ENCODE measurements at regions not wholly inside any gene's neighbourhood (a gene's known extent, or its start where the extent isn't known, plus 50 kb on each side); places are given as distances from the start of the nearest gene placed in this dataset.
"Not testable (repeated sequence)": the region's sequence is repeated elsewhere in the genome, so short reads cannot be mapped to it uniquely, and the experiment has no call there.

DNA sequence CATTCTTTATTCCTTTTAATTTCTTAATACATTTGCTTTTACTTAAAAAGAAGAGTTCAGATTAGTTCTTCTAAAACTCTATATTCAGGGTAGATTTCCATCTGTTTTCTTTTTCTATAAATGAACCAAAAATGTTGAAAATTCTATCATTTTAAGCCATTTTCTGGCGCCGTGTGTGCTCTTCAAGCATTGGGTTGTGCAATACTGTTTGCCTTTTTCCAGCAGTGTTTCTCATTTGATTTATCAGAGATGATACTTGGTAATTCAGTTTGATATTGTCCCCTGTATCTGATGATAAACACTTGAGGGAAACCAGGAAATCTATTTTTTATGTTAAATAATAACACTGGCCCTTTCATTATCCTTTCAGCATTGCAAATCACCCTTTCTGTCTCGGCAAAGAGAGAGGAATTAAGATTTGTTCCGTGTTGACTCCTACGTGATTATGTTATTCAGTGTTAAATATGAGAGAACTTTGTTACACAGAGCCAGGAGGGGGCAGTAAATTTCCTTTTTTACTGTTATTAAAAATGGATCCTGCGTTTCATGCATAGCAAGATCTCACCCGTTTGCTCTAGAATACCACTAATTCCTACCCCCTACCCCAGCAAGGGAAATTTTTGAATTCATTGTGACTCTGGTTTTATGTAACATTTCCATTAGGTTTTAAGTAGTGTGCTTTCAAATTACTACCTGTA, 606.9 kb upstream of the RBFOX1 start:
- no peak for DNase-seq (ENCODE audit: low spot score)

DNA sequence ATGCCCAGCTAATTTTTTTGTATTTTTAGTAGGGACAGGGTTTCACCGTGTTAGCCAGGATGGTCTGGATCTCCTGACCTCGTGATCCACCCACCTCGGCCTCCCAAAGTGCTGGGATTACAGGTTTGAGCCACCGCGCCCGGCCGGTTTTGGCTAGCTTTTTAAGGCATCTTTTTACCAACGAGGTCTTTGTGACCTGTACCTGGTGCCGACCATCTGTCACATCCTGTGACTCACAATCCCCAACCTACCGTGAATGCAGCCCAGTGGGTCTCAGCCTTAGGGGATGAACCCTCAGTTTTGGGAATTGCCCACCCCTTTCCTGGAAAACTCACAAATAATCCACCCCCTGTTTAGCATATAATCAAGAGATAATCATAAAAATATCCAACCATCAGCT, 607.4 kb upstream of the RBFOX1 start:
- DNase-seq (ENCODE audit: low spot score), result not testable (repeated sequence)

DNA sequence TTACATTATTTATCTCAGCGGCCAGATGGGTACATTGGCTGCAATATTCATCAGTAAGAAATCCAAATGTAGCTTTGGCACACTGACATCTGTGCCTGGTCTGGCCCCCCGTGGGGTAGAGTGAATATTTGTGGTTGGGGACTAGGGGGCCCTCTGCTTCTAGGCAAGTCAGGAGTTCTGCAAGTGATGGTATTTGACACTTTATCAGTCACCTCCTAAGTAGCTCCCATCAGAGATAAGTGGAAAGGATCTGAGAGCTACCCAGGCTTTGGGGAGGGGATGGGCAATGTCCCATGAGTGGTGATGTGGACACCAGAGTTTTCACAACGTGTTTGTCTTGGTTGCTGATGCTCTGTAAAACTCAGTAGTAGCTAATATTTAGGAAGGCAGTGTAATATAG, 609.9 kb upstream of the RBFOX1 start:
- DNase-seq (ENCODE audit: low spot score), result no peak

DNA sequence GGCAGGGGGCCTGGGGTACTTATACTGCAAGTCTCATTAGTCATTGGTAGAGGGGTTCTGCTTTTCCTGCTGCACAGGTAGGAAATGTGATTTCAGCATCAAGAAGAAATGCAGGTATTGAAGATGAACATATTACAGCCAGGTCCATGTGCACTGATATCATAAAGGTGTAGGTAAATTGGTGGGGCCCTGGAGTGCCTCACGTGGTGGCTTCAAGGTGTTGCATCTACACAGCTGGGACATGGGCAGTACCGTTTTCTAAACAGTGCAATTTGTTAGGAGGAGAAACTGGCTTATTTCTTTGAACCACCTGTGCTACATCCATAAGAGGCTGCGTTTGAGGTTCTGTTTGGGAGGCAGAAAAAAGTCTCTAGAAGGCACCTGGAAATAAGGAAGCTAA, 618.1 kb upstream of the RBFOX1 start:
- DNase-seq (ENCODE audit: low spot score), result no peak

DNA sequence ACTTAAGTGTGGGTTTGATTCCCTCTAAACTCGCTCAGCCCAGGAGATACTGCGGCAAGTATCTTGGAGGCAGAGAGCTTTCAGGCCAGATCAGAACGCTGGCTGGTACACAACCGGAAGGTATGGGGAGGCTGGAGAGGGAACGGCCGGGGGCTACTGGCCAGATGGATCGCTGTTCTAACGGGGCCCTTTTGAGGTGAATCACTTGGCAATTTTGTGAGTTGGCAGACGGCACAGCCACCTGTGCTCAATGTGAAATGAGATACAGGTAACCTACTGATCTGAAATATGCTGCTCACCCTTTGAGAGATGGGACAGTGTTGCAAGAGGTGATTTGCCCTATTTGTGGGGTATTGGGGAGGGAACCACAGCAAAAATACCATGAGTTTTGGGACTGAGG, 622.9 kb upstream of the RBFOX1 start:
- no peak for DNase-seq (ENCODE audit: low spot score)

DNA sequence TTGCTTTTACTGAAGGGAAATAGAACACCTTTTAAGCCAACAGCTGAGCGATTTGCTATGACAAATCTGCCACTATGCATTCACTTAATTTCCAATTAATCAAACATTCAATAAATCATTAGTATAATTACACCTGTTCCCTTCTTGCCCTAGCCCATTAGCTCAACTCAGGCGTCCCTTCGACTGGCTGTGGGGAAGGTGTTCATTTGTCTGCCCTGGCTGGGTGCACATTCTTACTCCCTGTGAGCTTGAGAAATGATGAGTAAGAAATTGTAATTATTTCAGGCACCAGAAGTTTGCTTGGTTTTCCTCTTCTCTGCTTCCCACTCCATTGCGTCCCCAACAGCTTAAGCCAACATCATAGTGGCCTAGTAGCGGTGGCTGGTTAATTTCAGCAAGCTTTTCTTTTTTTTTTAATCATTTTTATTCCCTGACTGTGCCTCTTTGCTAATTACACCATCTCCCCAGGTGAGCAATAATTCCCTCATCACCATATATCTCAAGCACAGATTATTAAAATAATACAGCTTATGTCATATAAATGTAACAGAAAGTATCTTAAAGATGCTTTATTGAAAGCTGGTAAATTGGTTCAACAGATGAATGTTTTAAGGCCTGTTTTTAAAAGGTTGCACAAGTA, 623.9 kb upstream of the RBFOX1 start:
- no peak for DNase-seq (ENCODE audit: low spot score)

DNA sequence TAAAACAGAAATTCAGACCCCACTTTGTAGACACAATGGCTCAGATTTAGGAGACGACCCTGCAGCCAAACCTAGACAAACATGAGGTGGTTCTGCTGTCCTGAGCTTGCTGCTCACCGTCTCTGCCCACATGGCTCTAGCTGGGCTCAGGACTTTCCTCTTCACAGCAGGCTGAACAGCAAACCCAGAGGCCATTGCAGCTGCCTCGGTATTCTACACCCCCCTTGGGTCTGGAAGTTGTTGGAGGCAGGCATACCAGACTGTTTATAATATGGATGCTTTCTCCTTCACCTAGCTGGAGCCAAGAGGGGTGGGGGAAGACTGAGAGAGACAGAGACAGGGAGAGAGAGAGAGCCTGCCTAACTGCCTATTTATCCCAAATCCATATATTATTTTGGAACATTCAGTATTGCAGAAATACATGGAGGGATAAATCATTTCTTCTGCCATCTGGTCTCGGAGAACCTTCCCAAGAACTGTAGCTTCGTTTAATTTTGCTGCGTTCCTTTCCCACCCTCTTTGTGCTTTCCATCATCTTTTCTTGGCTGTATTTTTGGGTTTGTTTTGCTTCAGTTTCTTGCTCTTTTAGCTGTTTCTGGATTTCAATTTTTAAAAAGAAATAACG, 628.2 kb upstream of the RBFOX1 start:
- DNase-seq (ENCODE audit: low spot score), result no peak

DNA sequence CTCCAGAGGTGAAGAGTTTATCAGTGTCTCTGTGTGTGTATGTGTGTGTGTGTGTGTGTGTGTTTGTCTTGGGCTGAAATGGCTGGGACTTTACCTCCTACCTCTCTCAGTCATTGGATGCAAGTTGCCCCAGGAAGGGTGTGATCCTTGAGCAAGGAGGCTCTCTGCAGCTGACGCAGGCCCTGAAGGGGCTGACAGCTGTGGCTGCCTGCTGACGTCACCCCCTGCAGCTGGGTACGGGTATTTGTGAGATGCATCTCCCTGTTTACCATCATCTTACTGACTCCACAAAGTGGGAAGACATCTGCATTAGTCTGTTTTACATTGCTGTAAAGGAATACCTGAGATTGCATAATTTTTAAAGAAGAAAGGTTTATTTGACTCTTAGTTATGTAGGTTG, 631.5 kb upstream of the RBFOX1 start:
- DNase-seq (ENCODE audit: low spot score), result no peak

DNA sequence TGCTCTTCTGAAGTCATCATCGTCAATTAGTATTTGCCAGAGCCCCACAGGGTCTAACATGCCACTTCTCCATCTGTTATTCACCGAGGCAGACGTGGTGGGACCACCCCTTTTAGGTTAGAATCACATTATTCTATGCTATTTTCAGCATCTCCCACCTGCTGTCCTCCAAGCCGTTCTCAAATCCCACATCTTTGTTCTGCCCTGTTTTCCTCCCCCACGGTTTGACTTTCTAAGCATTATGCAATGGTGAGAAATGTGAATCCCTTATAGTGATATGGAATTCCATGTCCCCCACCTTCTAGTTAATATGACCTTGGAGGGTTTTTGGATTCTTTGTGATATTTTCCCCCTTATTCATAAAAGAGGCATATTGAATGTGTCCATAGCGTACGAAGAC, 634.1 kb upstream of the RBFOX1 start:
- DNase-seq (ENCODE audit: low spot score), result no peak

DNA sequence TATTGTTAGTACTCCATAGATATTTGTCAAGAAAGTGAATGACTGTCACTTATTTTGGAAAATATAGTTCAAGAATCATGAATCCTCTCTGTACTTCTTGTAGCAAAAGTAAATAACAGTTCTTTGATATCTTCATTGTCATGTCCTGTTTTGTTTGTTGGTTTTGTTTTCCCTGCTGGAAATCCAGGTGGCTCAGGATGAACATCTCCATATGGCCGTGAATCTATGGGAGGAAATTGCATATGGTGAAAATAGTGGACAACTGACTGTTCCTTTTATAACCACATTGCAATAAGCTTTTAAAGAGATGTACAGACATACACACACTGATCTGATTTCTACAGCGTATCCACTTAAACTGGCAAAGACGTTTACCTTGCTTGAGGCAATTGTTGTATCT, 637.0 kb upstream of the RBFOX1 start:
- no peak for DNase-seq (ENCODE audit: low spot score)

DNA sequence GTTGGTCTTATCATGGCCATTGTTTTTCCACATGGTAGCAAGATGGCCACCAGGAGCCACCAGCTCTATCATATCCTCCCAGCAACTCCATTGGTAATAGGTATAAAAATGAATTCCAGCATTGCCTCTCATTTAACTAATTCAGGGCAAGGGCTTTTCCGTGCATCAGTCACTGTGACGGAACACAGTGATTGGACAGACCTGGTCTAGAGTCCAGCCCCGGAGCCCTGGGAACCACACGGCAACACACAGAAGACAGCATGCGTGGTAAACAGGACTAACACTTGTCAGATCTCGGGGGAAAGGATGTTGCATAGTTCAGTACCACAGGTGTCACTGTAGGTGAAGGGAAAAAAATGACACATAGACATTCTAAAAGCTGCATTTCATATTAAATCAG, 638.0 kb upstream of the RBFOX1 start:
- no peak for DNase-seq (ENCODE audit: low spot score)

DNA sequence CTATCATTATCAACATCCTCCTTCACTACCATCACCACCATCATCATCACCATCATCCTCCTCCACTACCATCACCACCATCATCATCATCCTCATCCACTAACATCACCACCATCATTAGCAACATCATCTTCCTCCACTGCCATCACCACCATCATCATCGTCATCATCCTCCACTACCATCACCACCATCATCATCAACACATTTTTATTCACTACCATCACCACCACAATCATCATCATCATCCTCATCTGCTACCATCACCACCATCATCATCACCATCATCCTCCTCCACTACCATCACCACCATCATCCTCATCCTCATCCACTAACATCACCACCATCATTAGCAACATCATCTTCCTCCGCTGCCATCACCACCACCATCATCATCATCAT, 639.2 kb upstream of the RBFOX1 start:
- not testable (repeated sequence) for DNase-seq (ENCODE audit: low spot score)

DNA sequence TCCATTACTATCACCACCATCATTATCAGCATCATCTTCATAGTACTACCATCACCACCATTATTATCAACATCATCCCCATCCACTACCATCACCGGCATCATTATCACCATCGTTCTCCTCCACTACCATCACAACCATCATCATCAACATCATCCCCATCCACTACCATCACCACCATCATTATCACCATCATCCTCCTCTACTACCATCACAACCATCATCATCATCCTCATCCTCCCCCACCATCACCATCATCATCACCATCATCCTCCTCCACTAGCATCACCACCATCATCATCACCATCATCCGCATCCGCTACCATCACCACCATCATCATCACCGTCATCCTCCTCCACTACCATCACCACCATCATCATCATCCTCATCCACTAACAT, 639.8 kb upstream of the RBFOX1 start:
- DNase-seq (ENCODE audit: low spot score), result no peak

DNA sequence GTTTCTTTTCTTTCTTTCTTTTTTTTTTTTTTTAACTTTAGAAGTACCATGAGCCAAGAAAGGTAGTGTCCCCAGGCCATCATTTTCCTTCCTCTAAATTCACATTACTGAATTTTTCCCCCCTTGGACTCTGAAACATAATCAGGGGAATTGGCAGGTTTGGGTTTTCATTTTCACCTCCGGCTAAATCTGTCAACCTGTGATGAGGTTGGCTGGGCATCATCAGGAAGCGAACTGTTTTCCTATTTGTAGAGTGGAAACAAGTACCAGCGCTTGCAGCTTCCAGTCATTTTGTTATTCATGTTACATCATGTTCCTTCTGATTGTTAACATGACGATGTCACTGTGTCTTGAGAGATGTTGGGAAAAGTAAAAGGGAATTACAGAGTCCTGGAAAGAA, 641.9 kb upstream of the RBFOX1 start:
- no peak for DNase-seq (ENCODE audit: low spot score)

DNA sequence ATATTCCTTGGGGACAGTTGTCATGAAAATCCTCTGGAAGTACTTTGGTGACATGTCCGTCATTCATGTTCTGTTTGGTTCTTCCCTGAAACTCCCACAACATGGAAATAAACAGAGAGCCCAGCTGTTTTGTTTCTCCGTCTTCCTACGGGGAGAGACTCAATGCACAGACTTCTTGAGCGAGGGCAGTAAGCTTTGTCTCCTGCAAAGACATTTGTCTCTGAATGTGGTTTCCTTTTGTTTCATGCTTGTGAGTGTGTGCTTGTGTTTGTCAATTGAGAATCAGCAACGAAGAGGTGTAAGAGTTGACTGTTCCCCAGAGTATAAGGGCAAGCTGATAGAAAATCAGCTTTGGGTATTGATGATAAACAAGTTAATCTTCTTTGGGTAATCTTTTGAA, 643.0 kb upstream of the RBFOX1 start:
- DNase-seq (ENCODE audit: low spot score), result no peak

DNA sequence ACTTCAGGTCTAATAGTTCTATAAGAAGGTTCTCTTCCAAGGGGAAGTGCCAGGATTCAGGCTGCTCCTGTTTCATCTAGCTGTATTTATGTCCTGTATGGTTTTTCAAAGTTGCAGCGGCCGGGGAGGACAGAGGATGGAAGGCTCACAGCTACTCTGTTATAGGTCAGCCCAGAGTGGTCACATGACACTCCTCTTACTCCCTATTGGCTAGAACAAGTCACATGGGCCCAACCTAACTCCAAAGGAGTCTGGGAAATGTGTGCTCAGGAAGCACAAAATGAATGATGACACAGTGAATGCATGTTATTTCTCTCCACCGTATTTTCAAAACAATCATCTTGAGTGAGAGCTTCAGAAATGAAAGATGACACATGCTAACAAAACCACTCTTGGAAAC, 645.1 kb upstream of the RBFOX1 start:
- DNase-seq (ENCODE audit: low spot score), result no peak

DNA sequence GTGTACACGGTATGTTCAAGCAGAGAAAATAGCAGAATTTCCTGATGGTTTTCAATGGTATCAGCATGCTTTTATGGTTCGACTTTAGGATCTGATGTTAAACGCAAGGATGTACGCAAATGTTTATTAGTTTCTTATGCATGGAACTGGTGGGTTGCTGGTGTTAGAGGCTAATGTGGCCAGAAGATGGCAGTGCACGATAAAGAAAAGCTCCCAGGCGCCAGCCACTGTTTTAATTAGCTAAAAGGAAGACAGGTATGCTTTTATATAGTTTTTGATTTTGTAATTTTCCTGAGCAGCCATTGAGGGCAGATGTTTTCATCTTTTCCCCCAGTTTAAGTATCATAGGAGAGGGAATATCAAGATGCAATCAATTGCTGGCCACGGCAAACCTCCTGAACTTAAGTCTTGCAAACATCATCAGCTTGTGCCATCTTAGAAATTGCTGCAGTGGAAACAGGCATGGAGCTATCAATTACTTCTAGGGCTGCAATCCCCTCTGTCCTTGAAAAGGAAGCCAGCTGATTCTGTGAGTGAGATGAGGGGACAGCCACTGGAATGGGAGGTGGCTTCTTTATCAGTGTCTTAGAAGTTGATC, 648.5 kb upstream of the RBFOX1 start:
- DNase-seq (ENCODE audit: low spot score), result no peak

DNA sequence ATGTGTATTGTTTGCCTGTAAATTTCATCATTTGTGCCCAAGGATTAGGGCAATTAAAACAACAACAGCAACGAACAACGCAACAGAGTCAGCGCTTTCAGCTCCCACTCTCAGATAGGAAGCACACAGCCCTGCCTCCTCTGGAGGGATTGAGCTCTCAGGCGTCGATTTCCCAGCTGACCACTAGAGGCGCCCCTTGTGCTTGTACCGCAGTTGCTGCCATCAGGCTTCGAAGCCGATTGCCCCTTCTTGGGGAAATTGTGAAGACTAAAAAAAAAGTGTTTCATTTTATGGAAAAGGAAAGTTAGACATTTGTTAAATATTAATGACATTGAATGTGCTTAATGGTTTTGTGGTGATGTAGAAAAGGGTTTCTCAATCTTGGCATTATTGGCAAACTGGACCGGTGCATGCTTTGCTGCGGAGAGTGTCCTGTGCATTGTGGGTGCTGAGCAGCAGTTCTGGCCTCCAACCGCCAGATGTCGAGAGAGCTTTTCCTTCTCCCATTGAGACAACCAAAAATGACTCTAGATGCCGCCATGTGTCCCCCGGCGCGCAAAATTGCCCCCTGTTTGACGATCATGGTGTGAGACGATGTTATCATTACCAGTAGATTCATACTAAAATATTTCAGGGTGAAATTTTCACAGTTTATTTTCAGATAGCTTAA, 650.4 kb upstream of the RBFOX1 start:
- no peak for DNase-seq (ENCODE audit: low spot score)

DNA sequence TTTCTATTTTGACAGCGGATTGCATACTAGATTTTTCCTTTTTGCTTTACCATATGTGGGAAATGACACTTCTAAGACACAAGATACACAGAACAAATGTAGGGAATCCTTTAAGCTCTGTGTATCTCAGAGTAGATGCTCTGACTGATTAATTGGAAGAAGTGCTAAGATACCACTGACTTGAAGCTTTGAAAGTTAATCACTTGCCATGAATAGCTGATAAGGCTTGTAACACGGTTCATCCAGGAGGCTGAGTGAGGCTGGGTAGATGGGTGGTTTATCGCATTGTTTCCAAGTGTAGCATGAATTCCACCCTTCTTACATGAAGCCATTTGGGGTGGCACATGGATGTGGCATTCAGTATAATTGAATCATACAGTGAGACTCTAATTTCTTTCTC, 654.1 kb upstream of the RBFOX1 start:
- DNase-seq (ENCODE audit: low spot score), result no peak

DNA sequence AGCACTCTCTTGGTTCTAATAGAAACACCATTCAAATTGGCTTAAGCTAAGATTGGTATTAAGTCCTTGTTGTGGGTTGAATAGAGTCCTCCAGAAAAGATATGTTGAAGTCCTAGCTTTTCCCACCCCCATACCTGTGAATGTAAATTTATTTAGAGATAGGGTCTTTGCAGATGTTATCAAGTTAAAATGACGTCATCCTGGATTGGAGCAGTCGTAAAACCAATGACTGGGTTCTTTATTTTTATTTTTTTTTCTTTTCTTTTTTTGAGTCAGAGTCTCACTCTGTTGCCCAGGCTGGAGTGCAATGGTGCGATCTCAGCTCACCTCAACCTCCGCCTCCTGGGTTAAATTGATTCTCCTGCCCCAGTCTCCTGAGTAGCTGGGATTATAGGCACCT, 658.6 kb upstream of the RBFOX1 start:
- no peak for DNase-seq (ENCODE audit: low spot score)

DNA sequence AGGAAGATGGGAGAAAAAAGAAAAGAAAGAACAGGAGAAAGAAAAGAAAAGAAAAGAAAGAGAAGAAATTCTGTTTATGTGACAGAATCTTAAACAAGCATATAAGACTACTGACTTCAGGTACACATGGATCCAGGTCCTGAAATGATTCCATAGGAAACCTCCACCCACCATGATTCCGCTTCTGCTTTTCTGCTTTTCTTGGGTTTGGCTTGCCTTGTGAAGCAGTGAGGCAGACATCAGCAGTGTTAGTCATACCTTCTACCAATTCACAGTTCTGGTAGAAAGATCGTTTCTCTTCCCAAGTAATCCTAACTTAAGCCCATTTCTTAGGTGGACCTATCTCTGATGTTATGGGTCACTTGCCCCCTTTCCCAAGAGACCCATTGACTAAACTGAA, 660.1 kb upstream of the RBFOX1 start:
- no peak for DNase-seq (ENCODE audit: low spot score)

DNA sequence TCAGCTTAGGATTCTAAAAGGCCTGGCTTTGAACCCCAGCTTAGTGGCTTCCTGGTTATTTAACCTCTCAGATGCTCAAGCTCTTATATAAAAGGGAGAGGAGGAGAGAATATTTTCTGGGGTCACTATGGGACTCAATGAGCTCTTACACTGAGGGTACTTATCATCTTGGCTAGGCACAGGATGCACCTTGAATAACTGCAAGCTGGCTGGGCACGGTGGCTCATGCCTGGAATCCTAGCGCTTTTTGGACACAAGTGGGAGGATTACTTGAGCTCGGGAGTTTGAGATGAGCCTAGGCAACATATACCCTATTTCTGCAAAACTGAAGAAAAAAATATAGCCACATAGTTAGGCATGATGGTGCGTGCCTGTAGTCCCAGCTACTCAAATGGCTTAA, 665.3 kb upstream of the RBFOX1 start:
- DNase-seq (ENCODE audit: low spot score), result no peak

DNA sequence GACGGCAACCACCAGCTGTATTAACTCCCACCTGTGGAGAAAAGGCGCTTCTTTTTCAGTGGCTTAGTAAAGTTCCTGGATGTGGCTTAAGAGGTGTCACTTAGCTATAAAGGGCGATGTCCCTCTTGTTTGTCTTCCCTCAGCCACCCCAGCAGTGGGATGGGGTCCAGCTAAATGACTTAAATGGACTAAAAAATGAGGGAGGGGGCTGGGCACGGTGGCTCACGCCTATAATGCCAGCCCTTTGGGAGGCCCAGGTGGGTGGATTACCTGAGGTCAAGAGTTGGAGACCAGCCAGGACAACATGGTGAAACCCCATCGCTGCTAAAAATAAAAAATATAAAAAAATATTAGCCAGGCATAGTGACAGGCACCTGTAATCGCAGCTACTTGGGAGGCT, 667.5 kb upstream of the RBFOX1 start:
- no peak for DNase-seq (ENCODE audit: low spot score)

Measured in CD4-positive, alpha-beta T cell treated with Interleukin-6 at 100 ng/mL for 8 hours (primary cell).